H1 (cell line): ENCODE measurements at regions not wholly inside any gene's neighbourhood (a gene's known extent, or its start where the extent isn't known, plus 50 kb on each side); places are given as distances from the start of the nearest gene placed in this dataset.

ENCODE experiments used
- BCL11A ChIP-seq, 2 experiments: IDR thresholded peaks; one replicate each; pipeline ENCODE4 v1.6.1; 2011; ENCODE audit warnings: low read depth in 2 of 2, low read length in 2 of 2, mild to moderate bottlenecking in 2 of 2
- CHD7 ChIP-seq: fragments of 300-600 bp; sonication (generic); IDR thresholded peaks from 2 replicates; pipeline ENCODE4 v1.7.1; 2012; ENCODE audit warnings: low read length, moderate library complexity, mild to moderate bottlenecking, inconsistent platforms; ENCODE audit not compliant: insufficient replicate concordance
- FOSL1 ChIP-seq: IDR thresholded peaks from 2 replicates; pipeline ENCODE4 v1.6.1; 2011; ENCODE audit warnings: mild to moderate bottlenecking, low read depth, low read length, moderate library complexity; ENCODE audit not compliant: insufficient read depth
- GABPA ChIP-seq: IDR thresholded peaks from 2 replicates; pipeline ENCODE4 v1.6.1; 2011; ENCODE audit warnings: mild to moderate bottlenecking, low read length, moderate library complexity, borderline replicate concordance; ENCODE audit not compliant: insufficient read depth
- GTF2F1 ChIP-seq: IDR thresholded peaks from 2 replicates; pipeline ENCODE4 v1.6.1; 2012; ENCODE audit warnings: low read depth, low read length, improper control_type of control experiment, borderline replicate concordance
- KDM1A ChIP-seq: fragments of 200-600, 300-600 bp; sonication (generic); IDR thresholded peaks from 2 replicates; pipeline ENCODE4 v1.7.1; 2016; ENCODE audit warnings: mild to moderate bottlenecking, low read length, borderline replicate concordance
- KDM5A ChIP-seq: fragments of 200-600 bp; IDR thresholded peaks from 2 replicates; pipeline ENCODE4 v1.7.1; 2012; ENCODE audit warnings: mild to moderate bottlenecking, low read length, inconsistent platforms, mixed read lengths
- MAFK ChIP-seq: IDR thresholded peaks from 2 replicates; pipeline ENCODE4 v1.6.1; 2012; ENCODE audit warnings: low read depth, mild to moderate bottlenecking, improper control_type of control experiment, low read length
- MAX ChIP-seq: IDR thresholded peaks from 2 replicates; pipeline ENCODE4 v1.6.1; 2012; ENCODE audit warnings: inconsistent platforms
- POU5F1 ChIP-seq: IDR thresholded peaks from 2 replicates; pipeline ENCODE4 v1.6.1; 2011; ENCODE audit warnings: low read depth, mild to moderate bottlenecking, low read length, moderate library complexity
- SP4 ChIP-seq: IDR thresholded peaks from 2 replicates; pipeline ENCODE4 v1.6.1; 2012; ENCODE audit warnings: low read length, inconsistent platforms
- SUZ12 ChIP-seq: fragments of 200-600 bp; sonication (generic); IDR thresholded peaks from 2 replicates; pipeline ENCODE4 v1.6.1; 2012; ENCODE audit warnings: mild to moderate bottlenecking, inconsistent platforms, low read length, moderate library complexity, mixed read lengths

GRCh38 chr3:8069471-8069870, 432.2 kb upstream of the LMCD1 start (continued):
- TF ChIP-seq CHD7 (no peak), SUZ12 (no peak), POU5F1 (no peak), KDM1A (no peak), MAX (no peak), GABPA (no peak), SP4 (no peak), KDM5A (no peak), FOSL1 (no peak), MAFK (no peak), GTF2F1 (no peak), BCL11A (IDR thresholded peaks at IDR 0.05; ENCODE audit: low read depth in 2 of 2, low read length in 2 of 2) (no peak)
